ENCODE measurements at regions not wholly inside any gene's neighbourhood (a gene's known extent, or its start where the extent isn't known, plus 50 kb on each side); places are given as distances from the start of the nearest gene placed in this dataset.

DNA sequence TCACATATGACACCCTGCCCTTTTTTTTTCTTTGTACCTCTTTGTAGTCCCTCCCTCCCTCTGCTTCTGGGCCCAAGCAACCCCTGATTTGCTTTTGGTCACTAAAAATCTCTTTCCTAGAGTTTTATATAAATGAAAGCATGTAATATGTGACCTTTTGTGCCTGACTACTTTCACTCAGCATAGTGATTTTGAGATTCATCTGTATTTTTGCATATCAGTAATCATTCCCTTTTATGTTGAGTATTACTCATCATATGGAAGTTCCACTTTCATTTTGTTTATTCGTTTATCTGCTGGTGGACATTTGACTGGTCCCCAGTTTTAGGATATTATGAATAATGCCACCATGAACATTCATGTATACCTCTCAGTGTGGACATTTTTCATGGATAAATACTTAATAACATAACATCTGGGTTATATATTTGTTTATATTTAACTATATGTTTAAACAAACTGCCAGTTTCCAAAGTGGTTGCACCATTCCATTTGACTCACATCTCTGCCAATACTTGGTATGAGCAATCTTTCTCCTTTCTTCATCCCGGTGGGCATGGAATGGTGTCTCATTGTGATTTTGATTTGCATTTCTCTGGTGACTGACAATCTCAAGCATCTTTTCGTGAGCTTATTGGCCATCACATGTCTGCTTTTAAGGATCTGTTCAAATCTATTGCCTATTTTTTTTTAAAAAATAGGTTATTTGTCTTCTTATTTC lies 115.7 kb upstream of the S1PR3 start:
- TF ChIP-seq, protein P1, sequence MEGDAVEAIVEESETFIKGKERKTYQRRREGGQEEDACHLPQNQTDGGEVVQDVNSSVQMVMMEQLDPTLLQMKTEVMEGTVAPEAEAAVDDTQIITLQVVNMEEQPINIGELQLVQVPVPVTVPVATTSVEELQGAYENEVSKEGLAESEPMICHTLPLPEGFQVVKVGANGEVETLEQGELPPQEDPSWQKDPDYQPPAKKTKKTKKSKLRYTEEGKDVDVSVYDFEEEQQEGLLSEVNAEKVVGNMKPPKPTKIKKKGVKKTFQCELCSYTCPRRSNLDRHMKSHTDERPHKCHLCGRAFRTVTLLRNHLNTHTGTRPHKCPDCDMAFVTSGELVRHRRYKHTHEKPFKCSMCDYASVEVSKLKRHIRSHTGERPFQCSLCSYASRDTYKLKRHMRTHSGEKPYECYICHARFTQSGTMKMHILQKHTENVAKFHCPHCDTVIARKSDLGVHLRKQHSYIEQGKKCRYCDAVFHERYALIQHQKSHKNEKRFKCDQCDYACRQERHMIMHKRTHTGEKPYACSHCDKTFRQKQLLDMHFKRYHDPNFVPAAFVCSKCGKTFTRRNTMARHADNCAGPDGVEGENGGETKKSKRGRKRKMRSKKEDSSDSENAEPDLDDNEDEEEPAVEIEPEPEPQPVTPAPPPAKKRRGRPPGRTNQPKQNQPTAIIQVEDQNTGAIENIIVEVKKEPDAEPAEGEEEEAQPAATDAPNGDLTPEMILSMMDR (IDR thresholded peaks at IDR 0.05) = no peak
- TF ChIP-seq EP300 (IDR thresholded peaks at IDR 0.05) = no peak

Measured in ovary (tissue), 3 donors.